H9 (cell line): ENCODE measurements at regions not wholly inside any gene's neighbourhood (a gene's known extent, or its start where the extent isn't known, plus 50 kb on each side); places are given as distances from the start of the nearest gene placed in this dataset.

Experiments used
- DNase-seq: peaks from one replicate; pipeline ENCODE4 v3.0.0-alpha.2; 2017
- H2AFZ ChIP-seq: one replicate; pipeline ENCODE4 v1.6.1; 2013; ENCODE audit warnings: mild to moderate bottlenecking, low read length, control low read depth, moderate library complexity
- H2AK5ac ChIP-seq: 2 replicates; pipeline ENCODE4 v1.6.1; 2013; ENCODE audit warnings: low read length, control low read depth, mixed read lengths; ENCODE audit not compliant: insufficient read length
- H2BK120ac ChIP-seq: one replicate; pipeline ENCODE4 v1.6.1; 2013; ENCODE audit warnings: low read depth, mild to moderate bottlenecking, low read length, control low read depth, inconsistent platforms; ENCODE audit not compliant: poor library complexity, severe bottlenecking
- H2BK12ac ChIP-seq: 2 replicates; pipeline ENCODE4 v1.6.1; 2013; ENCODE audit warnings: low read length, control low read depth, mixed read lengths, low read depth; ENCODE audit not compliant: insufficient read length
- H2BK15ac ChIP-seq: 2 replicates; pipeline ENCODE4 v1.6.1; 2013; ENCODE audit warnings: low read depth, low read length, control low read depth
- H2BK20ac ChIP-seq: one replicate; pipeline ENCODE4 v1.6.1; 2013; ENCODE audit warnings: low read depth, mild to moderate bottlenecking, low read length, control low read depth, inconsistent platforms; ENCODE audit not compliant: poor library complexity, severe bottlenecking
- H2BK5ac ChIP-seq: 2 replicates; pipeline ENCODE4 v1.6.1; 2013; ENCODE audit warnings: low read length, control low read depth, mixed read lengths; ENCODE audit not compliant: insufficient read length
- H3K14ac ChIP-seq: 2 replicates; pipeline ENCODE4 v1.6.1; 2013; ENCODE audit warnings: low read length, control low read depth; ENCODE audit not compliant: insufficient read depth
- H3K18ac ChIP-seq: 2 replicates; pipeline ENCODE4 v1.6.1; 2013; ENCODE audit warnings: low read depth, mild to moderate bottlenecking, mixed read lengths, low read length, control low read depth; ENCODE audit not compliant: insufficient read length
- H3K23ac ChIP-seq: 2 replicates; pipeline ENCODE4 v1.6.1; 2013; ENCODE audit warnings: low read length, control low read depth, mixed read lengths, low read depth; ENCODE audit not compliant: insufficient read length
- H3K23me2 ChIP-seq: 2 replicates; pipeline ENCODE4 v1.6.1; 2013; ENCODE audit warnings: low read depth, mild to moderate bottlenecking, mixed read lengths, low read length, control low read depth; ENCODE audit not compliant: insufficient read length, poor library complexity, severe bottlenecking
- H3K27ac ChIP-seq: 2 replicates; pipeline ENCODE4 v1.5.1; 2013; ENCODE audit warnings: low read length, control low read depth, mixed read lengths, low read depth; ENCODE audit not compliant: insufficient read length
- H3K27me3 ChIP-seq: 2 replicates; pipeline ENCODE4 v1.6.1; 2013; ENCODE audit warnings: low read length, control low read depth, inconsistent platforms; ENCODE audit not compliant: insufficient read depth
- H3K4ac ChIP-seq: 2 replicates; pipeline ENCODE4 v1.6.1; 2013; ENCODE audit warnings: low read depth, mild to moderate bottlenecking, control low read depth, inconsistent platforms, low read length, moderate library complexity
- H3K4me1 ChIP-seq: 2 replicates; pipeline ENCODE4 v1.6.1; 2013; ENCODE audit warnings: low read length, control low read depth, inconsistent platforms; ENCODE audit not compliant: insufficient read depth
- H3K4me2 ChIP-seq: 2 replicates; pipeline ENCODE4 v1.6.1; 2013; ENCODE audit warnings: low read length, control low read depth, mixed read lengths; ENCODE audit not compliant: insufficient read length, insufficient read depth
- H3K56ac ChIP-seq: 2 replicates; pipeline ENCODE4 v1.6.1; 2013; ENCODE audit warnings: low read depth, mild to moderate bottlenecking, mixed read lengths, low read length, control low read depth; ENCODE audit not compliant: insufficient read length
- H3K79me1 ChIP-seq: 2 replicates; pipeline ENCODE4 v1.6.1; 2013; ENCODE audit warnings: low read depth, mild to moderate bottlenecking, moderate library complexity, low read length, control low read depth, inconsistent platforms; ENCODE audit not compliant: insufficient read depth, poor library complexity, severe bottlenecking
- H3K79me2 ChIP-seq: 2 replicates; pipeline ENCODE4 v1.6.1; 2013; ENCODE audit warnings: low read length, control low read depth, inconsistent platforms; ENCODE audit not compliant: insufficient read depth
- H3K9ac ChIP-seq: 2 replicates; pipeline ENCODE4 v1.6.1; 2013; ENCODE audit warnings: low read length, control low read depth, mixed read lengths; ENCODE audit not compliant: insufficient read length; ENCODE audit errors: extremely low read depth
- H3K9me3 ChIP-seq: one replicate; pipeline ENCODE4 v1.6.1; 2013; ENCODE audit warnings: low read depth, low read length, inconsistent platforms; ENCODE audit not compliant: control insufficient read depth
- H3T11ph ChIP-seq: one replicate; pipeline ENCODE4 v1.6.1; 2013; ENCODE audit warnings: mild to moderate bottlenecking, low read length, control low read depth, inconsistent platforms
- H4K20me1 ChIP-seq: one replicate; pipeline ENCODE4 v1.6.1; 2013; ENCODE audit not compliant: control insufficient read depth, insufficient read length, insufficient read depth
- H4K5ac ChIP-seq: 2 replicates; pipeline ENCODE4 v1.6.1; 2013; ENCODE audit warnings: low read depth, mild to moderate bottlenecking, mixed read lengths, low read length, control low read depth; ENCODE audit not compliant: insufficient read length
- H4K8ac ChIP-seq: replicated peaks from 2 replicates; pipeline ENCODE4 v1.6.1; 2013; ENCODE audit warnings: low read length, control low read depth, mixed read lengths, low read depth; ENCODE audit not compliant: insufficient read length
- H4K91ac ChIP-seq: 2 replicates; pipeline ENCODE4 v1.6.1; 2013; ENCODE audit warnings: low read depth, mild to moderate bottlenecking, moderate library complexity, mixed read lengths, low read length, control low read depth; ENCODE audit not compliant: insufficient read length
- H3K27ac Mint-ChIP-seq, 3 experiments: 2 replicates in 2 of 3; 3 replicates in 1 of 3; pipeline ENCODE4 v1.8.0; 2020 to 2021; ENCODE audit warnings: mixed read lengths in 3 of 3, mild to moderate bottlenecking in 1 of 3, moderate library complexity in 1 of 3
- H3K27me3 Mint-ChIP-seq: 2 replicates; pipeline ENCODE4 v1.8.0; 2021; ENCODE audit warnings: low read depth, mild to moderate bottlenecking, moderate library complexity, mixed read lengths
- H3K36me3 Mint-ChIP-seq, 3 experiments: 2 replicates in 2 of 3; 3 replicates in 1 of 3; pipeline ENCODE4 v1.8.0; 2020 to 2021; ENCODE audit warnings: low read depth in 3 of 3, mixed read lengths in 3 of 3; ENCODE audit not compliant: insufficient read depth in 1 of 3
- H3K4me1 Mint-ChIP-seq, 2 experiments: 2 replicates each; pipeline ENCODE4 v1.8.0; 2020; ENCODE audit warnings: mixed read lengths in 2 of 2
- H3K4me3 Mint-ChIP-seq, 2 experiments: 2 replicates in 1 of 2; 3 replicates in 1 of 2; pipeline ENCODE4 v1.8.0; 2020 to 2021; ENCODE audit warnings: mild to moderate bottlenecking in 2 of 2, mixed read lengths in 2 of 2, moderate library complexity in 1 of 2
- H3K9me3 Mint-ChIP-seq, 2 experiments: 2 replicates in 1 of 2; 3 replicates in 1 of 2; pipeline ENCODE4 v1.8.0; 2020; ENCODE audit warnings: mild to moderate bottlenecking in 2 of 2, mixed read lengths in 2 of 2, moderate library complexity in 1 of 2
- WGBS: extraction: QIAGEN DNeasy Blood & Tissue Kit; methylation state at CpG from one replicate; pipeline ENCODE4 v1.1.7; 2013; ENCODE audit warnings: missing lambda C conversion rate, low lambda C conversion rate, mixed read lengths; ENCODE audit not compliant: insufficient read length; ENCODE audit errors: extremely low coverage; 5-methylcytosine and 5-hydroxymethylcytosine counted together
- TF ChIP-seq, protein P1 (sequence below): fragments of 200-600 bp; sonication (generic); conservative IDR thresholded peaks from 3 replicates; pipeline ENCODE4 v1.8.0; 2021; ENCODE audit warnings: antibody characterized with exemption, mild to moderate bottlenecking

GRCh38 chr9:130779153-130779855 is 55.8 kb upstream of the ABL1 start:
- Histone ChIP-seq H4K8ac (no peak overlapping the region), H3K23ac (no peak overlapping the region), H3K4me2 (no peak overlapping the region), H3K27me3 (no peaks in the 10 kb centered on the region), H2BK12ac (no peak overlapping the region), H3K18ac (no peak overlapping the region), H2BK120ac (no peak overlapping the region), H4K91ac (no peak overlapping the region), H2BK5ac (no peak overlapping the region), H3K9me3 (no peaks in the 10 kb centered on the region), H3K4ac (no peak overlapping the region), H2AK5ac (no peak overlapping the region), H2BK15ac (no peak overlapping the region), H2BK20ac (peak overlapping the region; percentile 60), H2AFZ (no peak overlapping the region), H3T11ph (no peak overlapping the region), H4K20me1 (no peaks in the 10 kb centered on the region), H3K56ac (no peak overlapping the region), H3K14ac (no peak overlapping the region), H3K27ac (no peak overlapping the region), H3K79me2 (no peaks in the 10 kb centered on the region), H3K4me1 (no peaks in the 10 kb centered on the region), H3K23me2 (no peaks in the 10 kb centered on the region), H4K5ac (no peak overlapping the region), H3K9ac (no peak overlapping the region), H3K79me1 (peaks cover 5% of the 10 kb centered on the region)
- TF ChIP-seq, protein P1, sequence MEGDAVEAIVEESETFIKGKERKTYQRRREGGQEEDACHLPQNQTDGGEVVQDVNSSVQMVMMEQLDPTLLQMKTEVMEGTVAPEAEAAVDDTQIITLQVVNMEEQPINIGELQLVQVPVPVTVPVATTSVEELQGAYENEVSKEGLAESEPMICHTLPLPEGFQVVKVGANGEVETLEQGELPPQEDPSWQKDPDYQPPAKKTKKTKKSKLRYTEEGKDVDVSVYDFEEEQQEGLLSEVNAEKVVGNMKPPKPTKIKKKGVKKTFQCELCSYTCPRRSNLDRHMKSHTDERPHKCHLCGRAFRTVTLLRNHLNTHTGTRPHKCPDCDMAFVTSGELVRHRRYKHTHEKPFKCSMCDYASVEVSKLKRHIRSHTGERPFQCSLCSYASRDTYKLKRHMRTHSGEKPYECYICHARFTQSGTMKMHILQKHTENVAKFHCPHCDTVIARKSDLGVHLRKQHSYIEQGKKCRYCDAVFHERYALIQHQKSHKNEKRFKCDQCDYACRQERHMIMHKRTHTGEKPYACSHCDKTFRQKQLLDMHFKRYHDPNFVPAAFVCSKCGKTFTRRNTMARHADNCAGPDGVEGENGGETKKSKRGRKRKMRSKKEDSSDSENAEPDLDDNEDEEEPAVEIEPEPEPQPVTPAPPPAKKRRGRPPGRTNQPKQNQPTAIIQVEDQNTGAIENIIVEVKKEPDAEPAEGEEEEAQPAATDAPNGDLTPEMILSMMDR: no peak
- H3K27me3 Mint-ChIP-seq: no peaks in the 10 kb centered on the region
- peaks cover 11 to 16% of the 10 kb centered on the region in 2 experiments for H3K9me3 Mint-ChIP-seq
- no peak overlapping the region for H3K4me3 Mint-ChIP-seq
- H3K36me3 Mint-ChIP-seq: peaks cover 8 to 17% (median 10%) of the 10 kb centered on the region in 3 experiments; a peak in 5 of 7 replicates
- H3K27ac Mint-ChIP-seq: no peak overlapping the region
- no peak for DNase-seq
- no CpG with 5 or more reads among the region's 9 CpGs for WGBS
- peaks cover 9% of the 10 kb centered on the region in 2 experiments; a peak in 3 of 4 replicates for H3K4me1 Mint-ChIP-seq
